GM12874 (cell line): ENCODE measurements at regions not wholly inside any gene's neighbourhood (a gene's known extent, or its start where the extent isn't known, plus 50 kb on each side); places are given as distances from the start of the nearest gene placed in this dataset.
A peak's percentile ranks its signal among the peaks of the same experiment; 100 is the strongest.

Experiments
- TF ChIP-seq, protein P1 (sequence below): IDR thresholded peaks from 2 replicates; pipeline ENCODE4 v1.5.1; 2011; ENCODE audit warnings: low read depth, mild to moderate bottlenecking, control low read depth, low read length, moderate library complexity; ENCODE audit not compliant: insufficient read depth

DNA sequence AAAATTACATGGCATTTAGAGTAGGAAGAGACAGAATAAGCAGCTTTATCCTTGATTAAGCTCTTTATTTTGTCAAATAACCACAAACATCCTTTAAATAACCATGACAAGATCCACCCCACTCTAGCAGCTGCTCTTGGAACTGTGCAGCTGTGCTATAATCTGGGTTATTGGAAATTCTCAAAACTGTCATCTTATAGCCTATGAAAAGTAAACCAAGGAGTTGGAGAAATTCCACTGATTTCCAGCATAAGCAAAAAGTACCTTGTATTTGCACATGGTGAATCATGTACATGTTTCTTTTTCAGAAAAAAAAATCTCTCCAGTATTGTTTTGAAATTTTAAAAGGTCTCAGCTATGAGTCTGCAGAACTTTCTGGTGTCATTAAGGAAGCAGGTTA, 88.8 kb upstream of the ABI3BP start:
- TF ChIP-seq, protein P1, sequence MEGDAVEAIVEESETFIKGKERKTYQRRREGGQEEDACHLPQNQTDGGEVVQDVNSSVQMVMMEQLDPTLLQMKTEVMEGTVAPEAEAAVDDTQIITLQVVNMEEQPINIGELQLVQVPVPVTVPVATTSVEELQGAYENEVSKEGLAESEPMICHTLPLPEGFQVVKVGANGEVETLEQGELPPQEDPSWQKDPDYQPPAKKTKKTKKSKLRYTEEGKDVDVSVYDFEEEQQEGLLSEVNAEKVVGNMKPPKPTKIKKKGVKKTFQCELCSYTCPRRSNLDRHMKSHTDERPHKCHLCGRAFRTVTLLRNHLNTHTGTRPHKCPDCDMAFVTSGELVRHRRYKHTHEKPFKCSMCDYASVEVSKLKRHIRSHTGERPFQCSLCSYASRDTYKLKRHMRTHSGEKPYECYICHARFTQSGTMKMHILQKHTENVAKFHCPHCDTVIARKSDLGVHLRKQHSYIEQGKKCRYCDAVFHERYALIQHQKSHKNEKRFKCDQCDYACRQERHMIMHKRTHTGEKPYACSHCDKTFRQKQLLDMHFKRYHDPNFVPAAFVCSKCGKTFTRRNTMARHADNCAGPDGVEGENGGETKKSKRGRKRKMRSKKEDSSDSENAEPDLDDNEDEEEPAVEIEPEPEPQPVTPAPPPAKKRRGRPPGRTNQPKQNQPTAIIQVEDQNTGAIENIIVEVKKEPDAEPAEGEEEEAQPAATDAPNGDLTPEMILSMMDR, result no peak

DNA sequence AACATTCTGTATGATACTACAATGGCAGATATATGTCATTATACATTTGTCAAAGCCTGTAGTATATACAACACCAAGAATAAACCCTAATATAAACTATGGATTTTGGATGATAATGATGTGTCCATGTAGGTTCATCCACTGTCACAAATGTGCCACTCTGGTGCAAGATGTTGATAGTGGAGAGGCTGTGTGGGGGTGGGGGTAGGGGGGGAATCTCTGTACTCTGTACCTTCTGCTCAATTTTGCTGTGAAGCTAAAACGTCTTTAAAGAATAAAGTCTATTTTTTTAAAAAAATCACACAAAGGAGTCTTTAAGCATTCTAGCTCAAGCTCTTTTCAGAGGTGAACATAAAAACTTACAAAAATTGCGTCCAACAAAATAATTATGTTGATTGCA, 88.2 kb upstream of the ABI3BP start:
- TF ChIP-seq, protein P1, result no peak

GRCh38 chr3:101077361-101078011, 84.3 kb upstream of the ABI3BP start:
- TF ChIP-seq, protein P1, result no peak

GRCh38 chr3:101074518-101074917, 81.3 kb upstream of the ABI3BP start:
- TF ChIP-seq, protein P1, result no peak

GRCh38 chr3:101072300-101072699, 79.1 kb upstream of the ABI3BP start:
- TF ChIP-seq, protein P1, result no peak

DNA sequence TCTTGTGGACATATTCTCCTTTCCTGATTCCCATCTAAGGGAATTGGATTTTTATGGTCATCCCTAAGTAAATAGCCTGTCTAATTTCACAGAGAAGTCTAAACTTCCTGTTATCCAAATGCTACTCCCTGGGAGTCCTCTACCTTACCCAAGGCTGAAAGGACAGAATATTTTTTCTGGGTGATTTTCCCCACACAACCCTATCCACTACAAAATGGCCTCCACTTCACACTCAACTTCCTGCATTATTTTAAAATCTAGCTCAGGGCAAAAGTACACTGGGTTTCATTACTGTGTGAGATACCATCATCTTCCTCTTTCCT, 77.5 kb upstream of the ABI3BP start:
- TF ChIP-seq, protein P1, result no peak

DNA sequence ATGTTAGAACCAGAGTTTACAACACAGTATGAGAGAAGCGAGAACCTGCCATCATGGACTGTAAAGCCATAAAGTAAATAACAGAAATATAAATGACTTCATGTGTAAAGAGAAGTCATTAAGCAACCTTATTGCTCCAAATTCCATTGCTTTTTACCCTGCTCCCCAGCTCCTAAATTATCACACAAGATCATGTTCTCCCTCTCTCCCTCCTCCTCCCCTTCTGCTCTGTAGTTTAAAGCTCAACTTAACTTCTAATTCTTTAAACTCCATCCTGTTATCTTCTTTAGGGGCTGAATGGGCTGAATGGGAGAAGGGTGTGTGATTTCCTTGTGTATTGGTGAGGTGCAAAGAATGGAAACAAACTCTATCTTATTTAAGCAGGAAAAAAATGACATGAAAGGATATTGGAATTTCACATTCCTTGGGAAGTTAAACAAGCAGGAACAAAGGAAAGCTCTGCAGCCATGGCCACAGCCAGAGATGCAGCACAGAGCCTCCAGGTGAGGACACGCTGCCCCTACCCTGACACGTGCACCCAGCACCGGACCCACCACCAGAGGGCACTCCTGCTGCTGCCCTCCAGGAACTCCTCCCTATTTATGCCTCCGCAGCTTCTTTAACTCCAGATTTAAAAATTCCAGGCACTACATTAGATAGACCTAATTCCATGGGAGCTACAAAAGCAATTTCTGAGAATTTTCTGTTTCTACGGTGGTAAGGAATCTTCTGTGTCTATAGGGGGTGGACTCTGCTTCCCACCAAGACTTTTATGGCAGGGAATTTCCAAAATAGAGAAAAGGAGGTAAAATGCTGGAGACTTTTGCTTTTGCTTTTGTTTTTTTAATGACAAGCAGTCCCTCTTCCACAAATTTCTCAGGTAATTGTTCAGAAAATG, 76.9 kb upstream of the ABI3BP start:
- TF ChIP-seq, protein P1, result peak; percentile 85
